ENCODE measurements at regions not wholly inside any gene's neighbourhood (a gene's known extent, or its start where the extent isn't known, plus 50 kb on each side); places are given as distances from the start of the nearest gene placed in this dataset.
"Not testable (repeated sequence)": the region's sequence is repeated elsewhere in the genome, so short reads cannot be mapped to it uniquely, and the experiment has no call there.

DNA sequence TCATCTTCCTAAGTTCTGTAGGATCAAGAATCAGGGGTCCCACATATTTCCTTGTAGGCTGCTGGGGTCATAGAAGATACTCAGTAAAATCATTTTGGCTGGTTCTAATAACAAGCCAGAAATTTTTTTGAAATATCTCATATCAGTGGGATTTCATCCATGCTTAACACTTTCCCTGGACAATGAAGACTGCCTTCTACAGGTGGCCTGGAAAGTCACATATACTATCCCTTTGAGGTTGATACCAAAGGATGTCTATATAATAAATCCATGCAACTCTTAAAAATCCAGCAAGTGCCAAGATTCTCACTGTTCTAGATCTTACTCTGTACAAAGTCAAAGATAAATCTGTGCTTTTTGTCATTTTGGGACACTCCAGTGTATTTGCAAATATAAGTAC is 225.8 kb upstream of the NEBL start:
- intact Hi-C loops (cut with DNase I; ENCODE audit: low total_unique reads): no loop called here
- TF ChIP-seq, protein P1, sequence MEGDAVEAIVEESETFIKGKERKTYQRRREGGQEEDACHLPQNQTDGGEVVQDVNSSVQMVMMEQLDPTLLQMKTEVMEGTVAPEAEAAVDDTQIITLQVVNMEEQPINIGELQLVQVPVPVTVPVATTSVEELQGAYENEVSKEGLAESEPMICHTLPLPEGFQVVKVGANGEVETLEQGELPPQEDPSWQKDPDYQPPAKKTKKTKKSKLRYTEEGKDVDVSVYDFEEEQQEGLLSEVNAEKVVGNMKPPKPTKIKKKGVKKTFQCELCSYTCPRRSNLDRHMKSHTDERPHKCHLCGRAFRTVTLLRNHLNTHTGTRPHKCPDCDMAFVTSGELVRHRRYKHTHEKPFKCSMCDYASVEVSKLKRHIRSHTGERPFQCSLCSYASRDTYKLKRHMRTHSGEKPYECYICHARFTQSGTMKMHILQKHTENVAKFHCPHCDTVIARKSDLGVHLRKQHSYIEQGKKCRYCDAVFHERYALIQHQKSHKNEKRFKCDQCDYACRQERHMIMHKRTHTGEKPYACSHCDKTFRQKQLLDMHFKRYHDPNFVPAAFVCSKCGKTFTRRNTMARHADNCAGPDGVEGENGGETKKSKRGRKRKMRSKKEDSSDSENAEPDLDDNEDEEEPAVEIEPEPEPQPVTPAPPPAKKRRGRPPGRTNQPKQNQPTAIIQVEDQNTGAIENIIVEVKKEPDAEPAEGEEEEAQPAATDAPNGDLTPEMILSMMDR (IDR thresholded peaks at IDR 0.05): no peak
- TF ChIP-seq POLR2A (IDR thresholded peaks at IDR 0.05): no peak
- no peaks in the 10 kb centered on the region for H3K9me3 ChIP-seq

DNA sequence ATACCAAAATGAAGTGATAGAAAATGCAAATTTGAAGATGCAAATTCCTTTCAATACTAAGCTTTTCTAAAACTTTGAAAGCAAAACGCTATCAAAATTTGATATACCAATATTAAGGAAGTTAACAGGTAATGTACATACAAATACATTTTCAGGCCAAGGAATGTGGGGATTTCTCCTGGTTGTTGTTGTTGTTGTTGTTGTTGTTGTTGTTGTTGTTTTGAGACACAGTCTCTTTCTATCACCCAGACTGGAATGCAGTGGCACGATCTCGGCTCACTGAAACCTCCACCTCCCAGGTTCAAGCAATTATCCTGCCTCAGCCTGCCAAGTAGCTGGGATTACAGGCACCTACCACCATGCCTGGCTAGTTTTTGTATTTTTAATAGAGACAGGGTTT is 224.7 kb upstream of the NEBL start:
- H3K4me1 ChIP-seq; H3K27ac ChIP-seq; H3K9me3 ChIP-seq; H3K36me3 ChIP-seq (ENCODE audit: low read depth, missing control alignments); H3K27me3 ChIP-seq; DNase-seq; H3K4me3 ChIP-seq; intact Hi-C loops (cut with DNase I; ENCODE audit: low total_unique reads): not testable (repeated sequence)
- WGBS, 2 donors: 85 to 94% methylated on average over 3 of the region's 3 CpGs

More for the DNA sequence above, 225.8 kb upstream of the NEBL start:
- no peaks in the 10 kb centered on the region for H3K4me1 ChIP-seq
- no peak overlapping the region for H3K4me3 ChIP-seq
- no peak for DNase-seq
- no peaks in the 10 kb centered on the region for H3K27me3 ChIP-seq
- no peaks in the 10 kb centered on the region for H3K36me3 ChIP-seq (ENCODE audit: low read depth, missing control alignments)
- no peak overlapping the region for H3K27ac ChIP-seq

DNA sequence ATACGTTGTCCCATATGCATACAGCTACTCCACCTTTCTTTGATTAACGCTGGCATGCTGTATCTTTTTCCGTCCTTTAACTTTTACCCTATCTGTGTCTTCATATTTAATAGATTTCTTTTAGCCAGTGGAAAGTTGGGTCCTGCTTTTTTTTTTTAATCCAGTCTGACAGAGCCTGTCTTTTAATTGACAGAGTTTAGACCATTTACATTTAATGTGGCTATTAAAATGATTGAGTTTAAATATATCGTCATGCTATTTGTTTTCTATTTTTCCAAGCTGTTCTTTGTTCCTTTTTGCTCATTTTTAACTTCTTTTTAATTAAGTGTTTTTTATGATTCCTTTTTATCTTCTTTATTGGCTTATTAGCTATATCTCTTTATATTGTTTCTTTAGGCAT is 217.6 kb upstream of the NEBL start:
- intact Hi-C loops (cut with DNase I; ENCODE audit: low total_unique reads): no loop called here

DNA sequence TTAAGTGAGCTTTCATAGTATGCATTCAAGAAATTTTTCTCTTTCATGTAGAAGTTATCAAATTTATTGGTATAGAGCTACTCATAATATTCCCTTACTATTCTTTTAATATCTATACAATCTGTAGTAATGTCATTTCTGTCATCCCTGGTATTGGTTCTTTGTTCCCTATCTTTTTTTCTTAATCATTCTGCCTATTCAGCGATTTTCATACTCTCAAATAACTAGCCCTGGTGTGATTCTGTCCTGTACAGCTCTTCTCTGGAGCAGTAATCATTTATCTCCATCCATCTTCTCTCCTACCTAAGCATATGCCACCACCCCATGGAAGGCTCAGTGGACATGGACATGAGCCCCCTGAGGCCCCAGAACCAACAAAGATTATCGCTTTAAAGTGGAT is 213.2 kb upstream of the NEBL start:
- no peak for TF ChIP-seq POLR2A (IDR thresholded peaks at IDR 0.05)
- TF ChIP-seq, protein P1 (IDR thresholded peaks at IDR 0.05): no peak
- DNase-seq: no peak
- Histone ChIP-seq H3K4me3 (no peak overlapping the region), H3K9me3 (no peaks in the 10 kb centered on the region), H3K27me3 (no peaks in the 10 kb centered on the region), H3K27ac (no peak overlapping the region), H3K36me3 (ENCODE audit: low read depth, missing control alignments) (no peaks in the 10 kb centered on the region), H3K4me1 (no peaks in the 10 kb centered on the region)
- intact Hi-C loops (cut with DNase I; ENCODE audit: low total_unique reads): no loop called here
- 89 to 94% methylated on average over 2 of the region's 2 CpGs for WGBS, 2 donors

More for the DNA sequence above, 217.6 kb upstream of the NEBL start:
- Histone ChIP-seq H3K27ac (no peak overlapping the region), H3K27me3 (no peaks in the 10 kb centered on the region), H3K9me3 (no peaks in the 10 kb centered on the region), H3K36me3 (ENCODE audit: low read depth, missing control alignments) (no peaks in the 10 kb centered on the region), H3K4me1 (no peaks in the 10 kb centered on the region), H3K4me3 (no peak overlapping the region)
- TF ChIP-seq, protein P1 (IDR thresholded peaks at IDR 0.05): no peak
- TF ChIP-seq POLR2A (IDR thresholded peaks at IDR 0.05): no peak
- 91 to 95% methylated on average over 4 of the region's 4 CpGs for WGBS, 2 donors
- DNase-seq: no peak

DNA sequence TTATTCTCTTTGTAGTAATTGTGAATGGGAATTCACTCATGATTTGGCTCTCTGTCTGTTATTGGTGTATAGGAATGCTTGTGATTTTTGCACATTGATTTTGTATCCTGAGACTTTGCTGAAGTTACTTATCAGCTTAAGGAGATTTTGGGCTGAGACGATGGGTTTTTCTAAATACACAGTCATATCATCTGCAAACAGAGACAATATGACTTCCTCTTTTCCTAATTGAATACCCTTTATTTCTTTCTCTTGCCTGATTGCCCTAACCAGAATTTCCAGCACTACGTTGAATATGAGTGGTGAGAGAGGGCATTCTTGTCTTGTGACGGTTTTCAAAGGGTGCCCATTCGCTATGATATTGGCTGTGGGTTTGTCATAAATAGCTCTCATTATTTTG is 209.8 kb upstream of the NEBL start:
- WGBS, 2 donors: 94% methylated on average over 4 of the region's 4 CpGs
- H3K4me1 ChIP-seq; H3K27me3 ChIP-seq; intact Hi-C loops (cut with DNase I; ENCODE audit: low total_unique reads); H3K36me3 ChIP-seq (ENCODE audit: low read depth, missing control alignments); H3K4me3 ChIP-seq; H3K27ac ChIP-seq; H3K9me3 ChIP-seq; DNase-seq: not testable (repeated sequence)

DNA sequence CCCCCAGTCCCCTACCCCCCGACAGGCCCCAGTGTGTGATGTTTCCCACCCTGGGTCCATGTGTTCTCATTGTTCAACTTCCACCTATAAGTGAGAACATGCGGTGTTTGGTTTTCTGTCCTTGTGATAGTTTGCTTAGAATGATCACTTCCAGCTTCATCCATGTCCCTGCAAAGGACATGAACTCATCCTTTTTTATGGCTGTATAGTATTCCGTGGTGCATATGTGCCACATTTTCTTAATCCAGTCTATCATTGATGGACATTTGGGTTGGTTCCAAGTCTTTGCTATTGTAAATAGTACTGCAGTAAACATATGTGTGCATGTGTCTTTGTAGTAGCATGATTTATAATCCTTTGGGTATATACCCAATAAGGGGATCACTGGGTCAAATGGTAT is 208.2 kb upstream of the NEBL start:
- H3K4me3 ChIP-seq; intact Hi-C loops (cut with DNase I; ENCODE audit: low total_unique reads); DNase-seq; H3K36me3 ChIP-seq (ENCODE audit: low read depth, missing control alignments); H3K9me3 ChIP-seq; H3K27ac ChIP-seq; H3K27me3 ChIP-seq: not testable (repeated sequence)
- 72 to 80% methylated on average over 3 of the region's 3 CpGs for WGBS, 2 donors
- H3K4me1 ChIP-seq: peaks cover 11% of the 10 kb centered on the region
